ENCODE measurements at regions not wholly inside any gene's neighbourhood (a gene's known extent, or its start where the extent isn't known, plus 50 kb on each side); places are given as distances from the start of the nearest gene placed in this dataset.

- DNase-seq (ENCODE audit: low read depth), result no peak
- no peak overlapping the region for H3K4me3 ChIP-seq (ENCODE audit: low read depth, low read length)
Observed at GRCh38 chr2:187274146-187274545, 173.9 kb downstream of the CALCRL start.

- DNase-seq (ENCODE audit: low read depth), result no peak
- H3K4me3 ChIP-seq (ENCODE audit: low read depth, low read length), result no peak overlapping the region
Observed at GRCh38 chr2:187272255-187272654, 175.8 kb downstream of the CALCRL start.

GRCh38 chr2:187271825-187272224, 176.2 kb downstream of the CALCRL start:
- H3K4me3 ChIP-seq (ENCODE audit: low read depth, low read length), result no peak overlapping the region
- DNase-seq (ENCODE audit: low read depth), result no peak

GRCh38 chr2:187266645-187267044, 181.4 kb downstream of the CALCRL start:
- H3K4me3 ChIP-seq (ENCODE audit: low read depth, low read length), result no peak overlapping the region
- no peak for DNase-seq (ENCODE audit: low read depth)

- no peak for DNase-seq (ENCODE audit: low read depth)
- no peak overlapping the region for H3K4me3 ChIP-seq (ENCODE audit: low read depth, low read length)
Observed at GRCh38 chr2:187266147-187266546, 181.9 kb downstream of the CALCRL start.

- no peak for DNase-seq (ENCODE audit: low read depth)
- no peak overlapping the region for H3K4me3 ChIP-seq (ENCODE audit: low read depth, low read length)
Observed at GRCh38 chr2:187264612-187265011, 183.4 kb downstream of the CALCRL start.

GRCh38 chr2:187263675-187264560, 184.1 kb downstream of the CALCRL start:
- no peak overlapping the region for H3K4me3 ChIP-seq (ENCODE audit: low read depth, low read length)
- no peak for DNase-seq (ENCODE audit: low read depth)

- no peak for DNase-seq (ENCODE audit: low read depth)
- H3K4me3 ChIP-seq (ENCODE audit: low read depth, low read length), result no peak overlapping the region
Observed at GRCh38 chr2:187261705-187262104, 186.3 kb downstream of the CALCRL start.

- DNase-seq (ENCODE audit: low read depth), result no peak
- no peak overlapping the region for H3K4me3 ChIP-seq (ENCODE audit: low read depth, low read length)
Observed at GRCh38 chr2:187252063-187252462, 196.0 kb downstream of the CALCRL start.

- H3K4me3 ChIP-seq (ENCODE audit: low read depth, low read length), result no peak overlapping the region
- no peak for DNase-seq (ENCODE audit: low read depth)
Observed at GRCh38 chr2:187250137-187250536, 197.9 kb downstream of the CALCRL start.

GRCh38 chr2:187233811-187234210, 214.2 kb downstream of the CALCRL start:
- no peak overlapping the region for H3K4me3 ChIP-seq (ENCODE audit: low read depth, low read length)
- DNase-seq (ENCODE audit: low read depth), result peak; percentile 12

- no peak for DNase-seq (ENCODE audit: low read depth)
- H3K4me3 ChIP-seq (ENCODE audit: low read depth, low read length), result no peak overlapping the region
Observed at GRCh38 chr2:187232749-187233148, 215.3 kb downstream of the CALCRL start.

- no peak for DNase-seq (ENCODE audit: low read depth)
- no peak overlapping the region for H3K4me3 ChIP-seq (ENCODE audit: low read depth, low read length)
Observed at GRCh38 chr2:187230088-187230487, 218.0 kb downstream of the CALCRL start.

GRCh38 chr2:187228986-187229385, 219.1 kb downstream of the CALCRL start:
- DNase-seq (ENCODE audit: low read depth), result no peak
- no peak overlapping the region for H3K4me3 ChIP-seq (ENCODE audit: low read depth, low read length)

- no peak for DNase-seq (ENCODE audit: low read depth)
- H3K4me3 ChIP-seq (ENCODE audit: low read depth, low read length), result no peak overlapping the region
Observed at GRCh38 chr2:187224989-187225388, 223.1 kb downstream of the CALCRL start.

- H3K4me3 ChIP-seq (ENCODE audit: low read depth, low read length), result no peak overlapping the region
- no peak for DNase-seq (ENCODE audit: low read depth)
Observed at GRCh38 chr2:187220071-187220470, 228.0 kb downstream of the CALCRL start.

GRCh38 chr2:187215532-187216240, 232.4 kb downstream of the CALCRL start:
- no peak overlapping the region for H3K4me3 ChIP-seq (ENCODE audit: low read depth, low read length)
- DNase-seq (ENCODE audit: low read depth), result peak; percentile 25

- no peak for DNase-seq (ENCODE audit: low read depth)
- H3K4me3 ChIP-seq (ENCODE audit: low read depth, low read length), result no peak overlapping the region
Observed at GRCh38 chr2:187214306-187214705, 233.7 kb downstream of the CALCRL start.

- no peak overlapping the region for H3K4me3 ChIP-seq (ENCODE audit: low read depth, low read length)
- DNase-seq (ENCODE audit: low read depth), result no peak
Observed at GRCh38 chr2:187213798-187214197, 234.3 kb downstream of the CALCRL start.

GRCh38 chr2:187210726-187211125, 237.3 kb downstream of the CALCRL start:
- DNase-seq (ENCODE audit: low read depth), result no peak
- H3K4me3 ChIP-seq (ENCODE audit: low read depth, low read length), result no peak overlapping the region

Measured in skeletal muscle cell (primary cell).